ENCODE measurements at regions not wholly inside any gene's neighbourhood (a gene's known extent, or its start where the extent isn't known, plus 50 kb on each side); places are given as distances from the start of the nearest gene placed in this dataset.
"Not testable (repeated sequence)": the region's sequence is repeated elsewhere in the genome, so short reads cannot be mapped to it uniquely, and the experiment has no call there.

GRCh38 chr18:78814766-78815165 lies 164.9 kb upstream of the SALL3 start:
- DNase-seq (ENCODE audit: low read depth) = no peak

- DNase-seq (ENCODE audit: low read depth) = no peak
Measured at GRCh38 chr18:78816114-78816513, 163.5 kb upstream of the SALL3 start.

- no peak for DNase-seq (ENCODE audit: low read depth)
Measured at GRCh38 chr18:78816916-78817315, 162.7 kb upstream of the SALL3 start.

- DNase-seq (ENCODE audit: low read depth) = no peak
Measured at GRCh38 chr18:78818495-78818894, 161.1 kb upstream of the SALL3 start.

- DNase-seq (ENCODE audit: low read depth) = no peak
Measured at GRCh38 chr18:78818961-78819360, 160.7 kb upstream of the SALL3 start.

GRCh38 chr18:78820161-78820834 lies 159.3 kb upstream of the SALL3 start:
- DNase-seq (ENCODE audit: low read depth) = no peak

- DNase-seq (ENCODE audit: low read depth) = no peak
Measured at GRCh38 chr18:78821396-78821795, 158.2 kb upstream of the SALL3 start.

- DNase-seq (ENCODE audit: low read depth) = no peak
Measured at GRCh38 chr18:78822171-78822948, 157.3 kb upstream of the SALL3 start.

- no peak for DNase-seq (ENCODE audit: low read depth)
Measured at GRCh38 chr18:78822949-78823285, 156.7 kb upstream of the SALL3 start.

- DNase-seq (ENCODE audit: low read depth) = no peak
Measured at GRCh38 chr18:78825168-78825567, 154.4 kb upstream of the SALL3 start.

- no peak for DNase-seq (ENCODE audit: low read depth)
Measured at GRCh38 chr18:78826631-78827030, 153.0 kb upstream of the SALL3 start.

GRCh38 chr18:78827141-78827540 lies 152.5 kb upstream of the SALL3 start:
- DNase-seq (ENCODE audit: low read depth) = no peak

GRCh38 chr18:78828131-78828530 lies 151.5 kb upstream of the SALL3 start:
- DNase-seq (ENCODE audit: low read depth) = no peak

- DNase-seq (ENCODE audit: low read depth) = not testable (repeated sequence)
Measured at GRCh38 chr18:78829026-78829425, 150.6 kb upstream of the SALL3 start.

GRCh38 chr18:78830161-78830560 lies 149.5 kb upstream of the SALL3 start:
- no peak for DNase-seq (ENCODE audit: low read depth)

- no peak for DNase-seq (ENCODE audit: low read depth)
Measured at GRCh38 chr18:78830826-78831225, 148.8 kb upstream of the SALL3 start.

GRCh38 chr18:78831603-78832002 lies 148.0 kb upstream of the SALL3 start:
- DNase-seq (ENCODE audit: low read depth) = no peak

- no peak for DNase-seq (ENCODE audit: low read depth)
Measured at GRCh38 chr18:78833833-78834232, 145.8 kb upstream of the SALL3 start.

- DNase-seq (ENCODE audit: low read depth) = no peak
Measured at GRCh38 chr18:78836838-78837237, 142.8 kb upstream of the SALL3 start.

GRCh38 chr18:78837754-78838153 lies 141.9 kb upstream of the SALL3 start:
- no peak for DNase-seq (ENCODE audit: low read depth)

GRCh38 chr18:78838183-78838582 lies 141.4 kb upstream of the SALL3 start:
- DNase-seq (ENCODE audit: low read depth) = no peak

GRCh38 chr18:78849046-78849445 lies 130.6 kb upstream of the SALL3 start:
- no peak for DNase-seq (ENCODE audit: low read depth)

- DNase-seq (ENCODE audit: low read depth) = no peak
Measured at GRCh38 chr18:78849458-78849857, 130.2 kb upstream of the SALL3 start.

- DNase-seq (ENCODE audit: low read depth) = no peak
Measured at GRCh38 chr18:78853341-78853740, 126.3 kb upstream of the SALL3 start.
